NCI-H1436 treated with DMSO at 0.1 percent for 48 hours (cell line): ENCODE measurements at regions not wholly inside any gene's neighbourhood (a gene's known extent, or its start where the extent isn't known, plus 50 kb on each side); places are given as distances from the start of the nearest gene placed in this dataset.

Experiments
- DNase-seq: peaks from one replicate; lab custom pipeline; 2025; lab: John Stamatoyannopoulos, UW

- DNase-seq = no peak
Observed at GRCh38 chr2:239905884-239906654, 119.1 kb downstream of the NDUFA10 start.

DNA sequence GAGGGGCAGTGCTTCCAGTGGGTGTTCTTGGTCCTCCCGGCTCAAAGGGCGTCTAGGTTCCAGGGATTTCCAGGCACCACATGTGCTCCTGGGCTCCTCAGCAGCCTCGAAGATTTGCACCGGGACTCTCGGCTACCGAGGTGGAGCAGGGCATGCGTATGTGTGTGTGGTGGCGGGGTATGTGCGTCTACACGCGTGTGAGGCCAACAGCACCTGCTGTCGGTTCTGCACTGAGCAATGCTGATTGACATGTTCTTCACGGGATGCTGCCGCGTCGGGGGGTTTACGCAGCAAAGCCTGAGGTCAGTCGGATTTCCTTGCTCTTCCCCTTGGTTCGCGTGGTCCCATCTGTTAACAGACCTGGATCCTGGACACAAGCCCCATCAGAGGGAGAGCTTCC is 119.8 kb downstream of the NDUFA10 start:
- no peak for DNase-seq

- no peak for DNase-seq
Observed at GRCh38 chr2:239904496-239904895, 120.6 kb downstream of the NDUFA10 start.

- DNase-seq = no peak
Observed at GRCh38 chr2:239903803-239904202, 121.3 kb downstream of the NDUFA10 start.

GRCh38 chr2:239903210-239903609 is 121.9 kb downstream of the NDUFA10 start:
- DNase-seq = no peak

GRCh38 chr2:239902749-239903201 is 122.4 kb downstream of the NDUFA10 start:
- DNase-seq = no peak

- no peak for DNase-seq
Observed at GRCh38 chr2:239898292-239898925, 126.7 kb downstream of the NDUFA10 start.

DNA sequence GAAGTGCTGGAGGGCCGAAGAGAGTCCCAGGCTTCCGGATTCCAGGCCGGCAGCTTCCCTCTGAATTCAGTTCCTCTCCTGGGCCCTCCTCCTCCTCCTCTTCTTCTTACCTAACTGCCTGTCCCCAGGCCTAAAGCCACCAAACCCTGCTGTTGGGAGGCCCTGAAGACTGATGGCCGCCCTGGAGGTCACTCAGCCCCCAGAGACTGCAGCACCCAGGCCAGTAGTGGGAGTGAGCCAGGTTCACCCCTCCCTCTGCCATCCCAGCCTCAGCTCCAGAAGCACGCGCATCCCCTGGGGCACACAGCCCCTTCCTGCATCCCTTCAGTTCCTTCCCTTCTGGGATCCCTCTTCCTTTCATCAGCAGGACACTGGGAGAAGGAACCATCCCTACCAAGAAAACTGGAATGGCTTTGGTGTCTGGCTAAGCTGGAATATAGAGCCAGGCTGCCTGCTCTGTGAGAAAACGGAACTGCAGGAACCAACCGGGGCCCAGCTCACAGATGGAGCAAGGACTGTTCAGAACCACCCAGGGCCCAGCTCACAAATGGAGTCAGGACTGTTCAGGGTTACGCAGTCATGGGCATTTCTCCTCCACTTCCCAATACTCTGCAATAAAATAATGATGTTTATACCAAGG is 127.4 kb downstream of the NDUFA10 start:
- DNase-seq = no peak

DNA sequence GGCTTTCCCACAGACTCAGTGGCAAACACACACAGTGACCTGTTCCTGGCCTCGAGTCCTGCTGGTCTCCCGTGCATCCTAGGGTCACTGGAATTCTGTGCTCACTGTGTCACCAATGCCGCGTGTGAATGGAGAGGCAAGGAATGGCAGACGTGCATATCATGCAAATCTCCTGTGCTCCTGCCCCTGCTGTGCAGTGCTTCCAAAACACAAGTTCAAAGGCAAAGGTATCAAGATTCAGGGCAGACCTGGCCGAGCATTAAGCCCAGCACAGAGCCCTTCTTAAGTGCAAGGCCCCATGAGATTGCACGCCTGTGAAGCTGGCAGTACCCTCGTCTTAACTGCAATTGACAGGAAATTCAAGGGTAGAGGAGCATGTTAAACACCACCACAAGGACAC is 129.1 kb downstream of the NDUFA10 start:
- no peak for DNase-seq

- DNase-seq = no peak
Observed at GRCh38 chr2:239895669-239896068, 129.5 kb downstream of the NDUFA10 start.

GRCh38 chr2:239895116-239895515 is 130.0 kb downstream of the NDUFA10 start:
- no peak for DNase-seq

- no peak for DNase-seq
Observed at GRCh38 chr2:239894276-239894675, 130.9 kb downstream of the NDUFA10 start.

DNA sequence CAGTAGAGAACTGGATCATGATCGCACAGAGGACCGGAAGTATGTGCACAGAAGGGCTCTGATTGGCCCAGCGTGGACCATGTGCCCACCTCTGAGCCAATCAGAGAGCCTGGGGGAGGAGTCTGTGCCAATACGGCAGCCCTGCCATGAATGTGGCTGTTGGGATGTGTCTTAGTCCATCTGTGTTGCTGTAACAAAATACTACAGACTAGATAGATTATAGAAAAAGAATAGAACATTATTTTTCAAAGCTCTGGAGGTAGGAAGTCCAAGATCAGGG is 132.0 kb downstream of the NDUFA10 start:
- no peak for DNase-seq

DNA sequence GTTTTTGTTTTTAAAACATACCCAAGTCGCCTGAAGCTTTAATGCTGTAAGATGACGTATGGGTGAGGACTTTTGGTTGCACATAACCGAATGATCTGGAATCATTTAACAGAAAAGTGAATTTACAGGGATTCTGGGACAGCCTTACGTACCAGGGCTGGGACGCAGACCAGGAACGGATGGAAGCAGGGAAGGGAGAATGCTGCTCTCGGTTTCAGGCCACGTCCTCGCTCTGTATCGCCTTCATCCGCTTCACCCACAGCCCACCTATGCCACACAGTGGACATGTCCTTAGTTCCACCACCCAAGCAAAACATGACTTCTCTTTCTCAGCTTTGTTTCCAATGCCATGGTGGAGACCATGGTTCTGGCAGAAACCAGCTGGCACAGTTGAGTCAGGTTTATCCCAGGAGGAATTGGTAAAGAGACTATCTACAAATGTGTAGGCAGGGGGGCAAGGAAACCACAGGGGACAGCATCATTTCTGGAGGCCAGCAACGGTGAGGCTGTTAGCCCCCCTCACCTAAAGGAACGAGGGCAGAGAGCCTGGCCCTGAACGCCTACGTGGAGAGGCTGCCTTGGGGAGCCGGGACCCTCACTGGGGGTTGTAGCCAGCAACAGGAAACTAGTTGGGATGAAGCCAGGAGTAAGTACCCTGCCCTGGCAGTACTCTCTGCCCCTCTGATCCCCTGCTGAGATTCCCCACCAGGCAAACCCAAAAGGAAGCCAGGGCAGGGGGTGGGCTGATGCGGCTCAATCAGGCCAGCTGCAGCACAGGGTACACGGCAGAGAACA is 132.5 kb downstream of the NDUFA10 start:
- DNase-seq = no peak

DNA sequence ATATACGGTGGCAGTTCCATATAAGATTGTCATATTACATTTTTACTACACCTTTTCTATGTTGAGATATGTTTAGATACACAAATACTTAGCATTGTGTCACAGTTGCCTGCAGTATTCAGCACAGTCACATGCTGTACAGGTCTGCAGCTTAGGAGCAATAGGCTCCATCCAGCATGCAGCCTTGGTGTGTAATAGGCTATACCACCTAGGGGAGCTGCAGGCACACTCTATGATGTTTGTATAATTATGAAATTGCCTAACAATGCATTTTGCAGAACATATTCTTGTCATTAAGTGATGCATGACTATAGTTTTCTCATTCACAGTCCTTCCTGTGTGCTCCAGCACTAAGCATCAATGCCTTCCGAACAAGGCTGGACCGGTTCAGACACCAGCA is 133.4 kb downstream of the NDUFA10 start:
- no peak for DNase-seq

DNA sequence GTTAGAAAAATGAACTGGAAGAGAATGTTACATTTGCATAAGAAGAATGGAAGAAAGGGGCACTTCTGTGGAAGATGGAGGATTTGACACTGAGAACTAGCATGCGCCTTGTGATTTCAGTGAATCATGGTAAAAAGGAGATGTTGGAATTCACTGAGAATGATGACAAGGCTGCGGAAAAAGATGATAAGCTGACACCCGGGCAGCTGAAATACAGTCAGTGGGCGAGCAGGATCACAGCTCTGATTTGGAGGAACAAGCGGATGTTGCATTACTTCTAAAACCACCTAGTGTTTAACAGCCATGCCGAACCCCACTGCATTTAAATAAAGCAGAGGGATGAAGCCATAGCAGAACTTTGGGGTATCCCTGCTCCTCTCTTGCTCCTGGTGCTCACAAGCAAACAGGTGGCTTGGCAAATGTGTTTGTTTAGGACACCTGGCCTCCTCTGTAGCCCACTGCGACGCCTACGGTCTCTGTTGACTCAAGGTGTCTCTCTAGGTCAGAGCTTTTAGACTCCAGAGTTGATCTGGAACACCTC is 134.9 kb downstream of the NDUFA10 start:
- DNase-seq = no peak

DNA sequence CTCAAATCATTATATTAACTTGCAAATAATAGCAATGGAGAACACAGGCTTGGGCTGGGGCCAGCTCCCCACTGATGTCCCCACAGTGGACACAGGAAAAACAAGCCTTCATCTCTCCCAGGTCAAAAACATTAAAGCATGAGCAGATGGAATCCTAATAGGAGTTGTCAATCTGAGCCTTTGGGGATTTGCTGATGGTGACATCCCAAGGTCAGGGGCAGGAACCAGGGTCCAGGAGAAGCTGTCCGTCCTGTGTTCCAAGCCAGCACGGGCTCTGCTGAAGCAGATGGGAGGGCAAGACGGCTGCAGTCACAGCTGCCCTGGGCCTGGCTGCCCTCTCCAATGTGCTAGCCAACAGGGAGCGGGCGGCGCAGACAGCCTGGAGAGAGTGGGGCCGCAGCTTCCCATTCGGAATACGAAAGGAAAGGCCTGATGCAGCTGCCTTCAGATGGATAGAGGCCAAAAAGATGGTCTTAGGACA is 135.5 kb downstream of the NDUFA10 start:
- DNase-seq = no peak

- no peak for DNase-seq
Observed at GRCh38 chr2:239887604-239888003, 137.5 kb downstream of the NDUFA10 start.

DNA sequence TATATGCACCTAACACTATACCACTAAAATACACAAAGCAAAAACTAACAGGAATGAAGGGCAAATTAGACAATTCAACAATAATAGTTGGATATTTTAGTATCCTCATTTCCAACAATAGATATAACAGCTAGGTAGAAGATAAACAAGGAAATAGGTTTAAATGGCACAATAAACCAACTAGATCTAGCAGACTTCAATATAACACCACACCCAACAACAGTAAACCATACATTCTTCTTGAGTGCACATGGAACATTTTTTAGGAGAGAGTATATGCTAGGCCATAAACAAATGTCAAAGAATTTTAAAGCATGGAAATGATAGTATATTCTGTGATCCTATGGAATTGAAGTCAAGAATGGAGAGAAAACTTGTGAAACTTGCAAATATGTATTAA is 138.4 kb downstream of the NDUFA10 start:
- no peak for DNase-seq

DNA sequence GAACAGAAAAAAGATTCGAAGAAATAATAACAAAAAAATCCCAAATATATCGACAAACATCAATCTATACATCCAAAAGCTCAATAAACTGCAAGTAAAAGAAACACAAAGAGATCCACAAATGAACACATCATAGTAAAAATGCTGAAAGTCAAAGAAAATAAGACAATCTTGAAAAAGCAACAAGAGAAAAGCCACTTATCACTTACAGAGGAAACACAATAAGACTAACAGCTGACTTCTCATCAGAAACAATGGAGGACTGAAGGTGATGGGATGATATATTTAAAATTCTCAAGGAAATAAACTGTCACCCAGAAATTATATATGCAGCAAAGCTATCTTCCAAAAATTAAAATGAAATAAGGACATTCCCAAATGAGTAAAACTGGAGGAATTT is 140.3 kb downstream of the NDUFA10 start:
- no peak for DNase-seq

- no peak for DNase-seq
Observed at GRCh38 chr2:239884051-239884405, 141.1 kb downstream of the NDUFA10 start.

DNA sequence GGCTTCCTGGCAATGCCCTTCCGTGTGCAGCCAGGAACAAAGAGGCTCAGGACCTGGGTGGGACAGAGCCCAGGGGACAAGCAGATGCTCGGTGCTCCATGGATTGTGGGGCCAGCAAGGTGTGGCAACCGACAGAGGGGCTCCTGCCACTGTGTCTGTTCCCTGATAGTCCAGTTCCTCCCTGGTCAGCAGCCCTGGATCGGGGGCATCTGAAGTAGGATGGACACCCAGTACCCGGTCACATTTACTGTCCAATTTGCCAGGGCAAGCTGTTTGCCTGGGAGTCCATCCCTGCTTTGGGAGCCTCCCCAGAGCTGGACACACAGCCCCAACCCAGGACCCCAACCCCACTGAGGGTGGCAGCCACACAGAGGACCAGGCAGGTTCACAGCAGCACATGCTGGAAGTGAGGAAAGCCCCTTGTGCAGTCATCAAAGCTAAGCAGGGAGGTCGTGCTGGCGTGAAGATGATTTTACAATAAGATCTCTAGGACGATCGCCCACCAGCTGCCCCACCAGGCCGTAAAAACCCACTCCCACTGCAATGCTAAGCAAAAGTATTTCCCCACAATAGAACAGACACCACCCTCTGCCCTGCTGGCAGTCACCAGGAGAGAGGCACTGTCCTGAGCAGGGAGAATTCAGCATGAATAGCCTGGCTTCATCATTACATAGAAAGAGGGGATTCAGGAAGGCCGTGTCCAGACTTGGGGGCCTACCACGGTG is 141.7 kb downstream of the NDUFA10 start:
- no peak for DNase-seq
